ENCODE measurements at regions not wholly inside any gene's neighbourhood (a gene's known extent, or its start where the extent isn't known, plus 50 kb on each side); places are given as distances from the start of the nearest gene placed in this dataset.
A peak's percentile ranks its signal among the peaks of the same experiment; 100 is the strongest.
"Not testable (repeated sequence)": the region's sequence is repeated elsewhere in the genome, so short reads cannot be mapped to it uniquely, and the experiment has no call there.

GRCh38 chr10:78203915-78204818 is 170.5 kb downstream of the RPS24 start:
- DNase-seq: peak in 1 of 10 donors; percentile 39
- intact Hi-C loops (cut with DNase I): no loop called here

- intact Hi-C loops (cut with DNase I): no loop called here
- peak in 1 of 10 donors; percentile 9 for DNase-seq
Measured at GRCh38 chr10:78205457-78206016, 171.9 kb downstream of the RPS24 start.

GRCh38 chr10:78207216-78207615 is 173.6 kb downstream of the RPS24 start:
- intact Hi-C loops (cut with DNase I): no loop called here
- no peak for DNase-seq

- intact Hi-C loops (cut with DNase I): no loop called here
- DNase-seq: no peak
Measured at GRCh38 chr10:78207776-78208175, 174.1 kb downstream of the RPS24 start.

DNA sequence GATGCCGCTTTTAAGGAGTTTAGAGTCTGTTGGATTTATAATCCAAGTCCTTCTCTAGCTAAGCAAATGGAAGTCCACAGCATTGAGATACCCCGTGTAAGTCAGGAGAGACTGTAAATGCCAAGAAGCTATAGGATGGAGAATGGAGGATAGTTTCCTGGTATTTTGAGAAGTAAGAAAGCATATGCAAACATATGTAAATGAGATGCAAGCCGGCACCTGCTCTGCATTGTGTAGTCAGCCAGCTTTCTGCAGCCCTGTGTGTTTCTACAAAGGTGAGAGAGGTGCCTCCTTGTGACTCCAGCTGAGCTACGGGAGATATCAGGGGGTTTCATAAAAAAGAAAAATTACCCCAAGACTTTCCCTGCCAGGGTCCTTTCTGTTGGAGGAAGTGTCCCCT is 176.3 kb downstream of the RPS24 start:
- peak in 1 of 10 donors; percentile 66 for DNase-seq
- intact Hi-C loops (cut with DNase I): loop anchor here (2.0 to 5.0 kb wide), 3 partner anchors 93 to 987 kb away; no protein-coding TSS in a partner anchor

- intact Hi-C loops (cut with DNase I): loop anchor here (2.0 to 5.0 kb wide), 3 partner anchors 92 to 986 kb away; no protein-coding TSS in a partner anchor
- peak in 1 of 10 donors; percentile 23 for DNase-seq
Measured at GRCh38 chr10:78210548-78210947, 176.9 kb downstream of the RPS24 start.

- intact Hi-C loops (cut with DNase I): loop anchor here (2.0 to 5.0 kb wide), 3 partner anchors 92 to 986 kb away; no protein-coding TSS in a partner anchor
- DNase-seq: peak in 1 of 10 donors; percentile 53
Measured at GRCh38 chr10:78210976-78211375, 177.3 kb downstream of the RPS24 start.

- DNase-seq: peak in 8 of 10 donors; percentile 29 to 95 (median 72)
- intact Hi-C loops (cut with DNase I): loop anchor here (2.0 to 5.0 kb wide), 3 partner anchors 91 to 985 kb away; no protein-coding TSS in a partner anchor
Measured at GRCh38 chr10:78211561-78212051, 177.9 kb downstream of the RPS24 start.

DNA sequence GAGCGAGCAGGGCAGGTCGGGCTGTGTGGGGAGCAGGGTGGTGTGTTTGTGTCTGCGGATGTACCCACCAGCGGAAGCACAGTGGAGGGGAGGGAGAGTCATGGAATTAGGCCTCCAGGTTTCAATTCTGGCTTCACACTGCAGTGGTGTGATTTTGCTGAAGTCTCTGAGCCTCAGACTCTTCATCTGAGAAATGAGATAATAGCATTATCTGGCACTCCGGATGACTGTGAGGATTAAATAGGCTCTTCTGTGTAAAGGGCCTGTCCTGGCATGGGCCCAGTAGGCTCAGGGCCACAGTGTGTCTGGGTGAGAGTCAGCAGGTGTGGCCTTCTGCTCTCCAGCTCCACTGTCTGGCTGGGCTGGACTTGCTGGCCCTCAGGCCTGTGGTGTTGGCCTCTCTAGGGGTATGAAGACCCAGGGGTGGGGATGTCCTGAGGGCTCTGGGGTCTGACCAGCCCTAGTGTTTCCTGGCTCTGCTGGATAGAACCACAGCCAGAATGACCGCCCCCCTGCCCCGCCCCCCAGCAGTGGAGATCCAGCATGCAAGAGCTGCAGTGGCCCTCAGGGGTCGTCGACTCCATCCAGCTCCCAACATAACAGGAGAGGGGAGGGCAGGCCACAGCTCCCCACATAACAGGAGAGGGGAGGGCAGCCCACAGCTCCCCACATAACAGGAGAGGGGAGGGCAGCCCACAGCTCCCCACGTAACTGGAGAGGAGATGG is 178.6 kb downstream of the RPS24 start:
- intact Hi-C loops (cut with DNase I): loop anchor here (5.0 kb wide), 1 partner anchor 445 kb away; no protein-coding TSS in a partner anchor
- DNase-seq: peak in 2 of 10 donors; percentile 23 to 67

DNA sequence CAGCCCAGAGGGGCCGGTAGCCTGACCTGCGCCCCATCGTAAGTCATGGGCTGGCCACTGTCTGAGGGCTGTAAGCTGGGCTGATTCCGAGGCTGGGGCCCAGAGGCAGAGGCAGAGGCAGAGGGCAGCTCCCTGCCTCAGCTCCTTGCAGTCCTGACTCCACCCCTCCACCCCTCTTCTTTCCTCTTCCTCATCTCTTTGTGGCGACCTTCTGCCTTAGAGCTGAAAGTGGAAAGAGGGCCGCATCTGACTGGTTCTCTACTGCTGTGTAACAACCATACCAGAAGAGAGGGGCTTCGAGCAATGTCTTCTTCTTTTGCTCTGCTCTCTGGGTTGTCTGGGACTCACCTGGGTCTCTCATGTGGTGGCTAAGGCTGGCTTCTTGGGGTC is 179.1 kb downstream of the RPS24 start:
- peak in 1 of 10 donors; percentile 20 for DNase-seq
- intact Hi-C loops (cut with DNase I): loop anchor here (5.0 kb wide), 1 partner anchor 445 kb away; no protein-coding TSS in a partner anchor

GRCh38 chr10:78214955-78215354 is 181.3 kb downstream of the RPS24 start:
- intact Hi-C loops (cut with DNase I): loop anchor here (5.0 kb wide), 1 partner anchor 442 kb away; no protein-coding TSS in a partner anchor

DNA sequence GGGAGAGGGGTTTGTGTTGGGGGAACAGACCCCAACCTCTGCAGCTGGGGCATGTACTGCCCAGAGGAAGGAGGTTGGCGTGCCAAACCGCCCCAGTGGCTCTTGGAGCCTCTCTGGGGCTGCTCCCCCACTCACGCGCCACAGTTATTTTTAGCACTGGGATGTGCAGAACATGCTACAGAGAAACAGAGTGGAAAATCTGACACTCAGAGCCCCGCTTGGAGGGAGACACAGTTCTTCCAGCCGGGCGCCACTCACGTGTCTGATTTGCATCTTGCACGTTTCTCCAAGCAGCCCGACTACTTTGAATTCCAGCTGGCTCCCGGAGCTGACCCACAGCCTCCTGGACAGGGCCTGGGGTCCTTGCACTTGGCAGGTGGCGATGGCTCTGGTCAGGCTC is 182.0 kb downstream of the RPS24 start:
- DNase-seq: peak; percentile 34 to 94 (median 68)
- intact Hi-C loops (cut with DNase I): no loop called here

More at GRCh38 chr10:78214955-78215354, 181.3 kb downstream of the RPS24 start:
- DNase-seq: peak in 1 of 10 donors; percentile 52

DNA sequence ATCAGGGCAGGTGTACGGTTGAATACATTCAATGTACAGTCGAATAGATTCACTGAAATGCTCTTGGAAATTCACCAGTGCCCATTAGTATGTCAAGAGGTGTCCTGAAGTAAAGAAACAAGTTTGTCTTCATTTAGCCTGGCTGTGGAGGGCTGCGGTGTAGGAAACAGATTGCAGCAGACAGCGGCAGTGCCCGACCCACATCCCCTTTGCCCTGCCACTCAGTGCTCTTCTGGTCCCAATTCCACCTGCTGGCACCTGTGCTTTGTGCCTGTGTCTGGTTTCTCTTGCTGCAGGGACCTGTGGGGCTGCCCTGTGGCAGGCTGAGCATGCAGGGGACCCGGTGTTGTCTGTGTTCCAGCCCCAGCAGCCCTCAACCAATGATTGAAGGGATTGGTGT is 183.7 kb downstream of the RPS24 start:
- peak in 1 of 10 donors; percentile 32 for DNase-seq
- intact Hi-C loops (cut with DNase I): no loop called here

DNA sequence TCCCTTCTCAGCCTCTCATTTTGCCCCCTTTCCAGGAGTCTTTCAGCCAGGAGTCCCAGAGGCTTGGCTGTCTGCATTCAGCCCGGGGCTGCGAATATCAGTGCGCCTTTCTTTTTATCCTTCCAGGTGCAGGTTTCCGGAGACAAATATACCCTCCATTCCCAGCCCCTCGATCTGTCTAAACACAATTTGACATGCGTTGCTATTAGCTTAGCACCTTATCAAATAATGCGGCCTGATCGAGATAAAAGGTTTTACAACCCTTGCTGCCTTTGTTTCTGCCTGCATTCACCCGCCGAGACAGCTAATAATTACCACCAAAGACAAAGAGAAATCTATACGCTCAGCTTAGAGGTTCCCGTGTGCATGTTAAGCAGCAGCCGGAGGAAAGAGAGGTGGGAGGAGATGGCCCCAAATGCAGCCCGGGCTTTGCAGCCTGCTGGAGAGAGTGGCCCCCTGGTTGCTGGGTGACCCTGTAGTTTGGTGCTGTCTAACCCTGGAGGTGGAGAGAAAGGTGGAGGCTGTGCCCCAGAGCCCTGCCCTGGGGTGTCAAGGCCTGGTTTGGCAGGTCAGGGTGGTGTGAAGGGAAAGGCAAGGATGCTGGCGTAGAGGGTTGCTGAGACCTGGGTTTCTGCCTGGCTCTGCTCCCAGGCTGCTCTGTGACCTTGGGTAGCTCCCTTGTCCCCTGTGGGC is 185.3 kb downstream of the RPS24 start:
- DNase-seq: peak in 1 of 10 donors; percentile 68
- intact Hi-C loops (cut with DNase I): no loop called here

DNA sequence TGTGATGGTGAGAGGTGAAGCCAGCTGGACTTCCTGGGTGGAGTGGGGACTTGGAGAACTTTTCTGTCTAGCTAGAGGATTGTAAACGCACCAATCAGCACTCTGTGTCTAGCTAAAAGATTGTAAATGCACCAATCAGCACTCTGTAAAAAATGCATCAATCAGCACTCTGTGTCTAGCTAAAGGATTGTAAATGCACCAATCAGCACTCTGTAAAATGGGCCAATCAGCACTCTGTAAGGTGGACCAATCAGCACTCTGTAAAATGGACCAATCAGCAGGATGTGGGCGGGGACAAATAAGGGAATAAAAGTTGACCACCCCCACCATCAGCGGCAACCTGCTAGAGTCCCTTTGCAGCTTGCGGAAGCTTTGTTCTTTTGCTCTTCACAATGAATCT is 185.9 kb downstream of the RPS24 start:
- intact Hi-C loops (cut with DNase I); DNase-seq: not testable (repeated sequence)

GRCh38 chr10:78220781-78221180 is 187.1 kb downstream of the RPS24 start:
- intact Hi-C loops (cut with DNase I): no loop called here
- no peak for DNase-seq

DNA sequence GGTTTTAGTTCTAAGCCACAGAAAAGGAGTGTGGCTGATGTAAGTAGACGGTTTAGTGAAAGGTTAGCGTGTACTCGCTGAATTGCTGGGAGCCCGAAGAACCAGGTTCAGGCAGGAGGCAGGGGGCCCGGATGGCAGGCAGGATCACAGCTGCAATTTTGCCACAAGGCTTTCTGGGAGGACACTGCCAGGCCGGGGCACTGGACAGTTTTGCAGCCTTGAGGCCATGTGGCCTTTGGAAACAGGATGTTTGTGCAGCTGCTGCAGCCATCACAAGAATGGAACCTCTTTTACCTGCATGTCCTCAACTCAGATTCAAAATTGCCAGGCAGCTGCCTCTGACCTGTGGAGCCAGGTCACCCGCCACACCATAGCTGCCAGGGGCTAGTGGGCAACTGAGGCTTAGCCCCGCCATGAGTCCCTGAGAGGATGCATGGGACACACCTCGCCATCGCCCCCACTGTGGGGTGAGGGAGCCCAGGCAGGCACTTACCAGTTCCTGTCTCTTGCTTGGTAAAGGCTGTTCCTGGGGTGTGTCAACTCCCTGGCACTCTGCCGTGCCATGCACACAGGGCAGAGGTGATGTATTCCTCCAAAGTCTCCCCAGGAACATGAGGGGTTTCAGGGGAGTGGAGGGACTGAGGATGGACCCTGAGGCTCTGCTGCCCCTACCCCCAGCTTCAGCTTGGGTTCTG is 188.6 kb downstream of the RPS24 start:
- peak in 1 of 10 donors; percentile 60 for DNase-seq
- intact Hi-C loops (cut with DNase I): no loop called here

- intact Hi-C loops (cut with DNase I): no loop called here
- DNase-seq: peak in 1 of 10 donors; percentile 56
Measured at GRCh38 chr10:78223088-78223487, 189.4 kb downstream of the RPS24 start.

DNA sequence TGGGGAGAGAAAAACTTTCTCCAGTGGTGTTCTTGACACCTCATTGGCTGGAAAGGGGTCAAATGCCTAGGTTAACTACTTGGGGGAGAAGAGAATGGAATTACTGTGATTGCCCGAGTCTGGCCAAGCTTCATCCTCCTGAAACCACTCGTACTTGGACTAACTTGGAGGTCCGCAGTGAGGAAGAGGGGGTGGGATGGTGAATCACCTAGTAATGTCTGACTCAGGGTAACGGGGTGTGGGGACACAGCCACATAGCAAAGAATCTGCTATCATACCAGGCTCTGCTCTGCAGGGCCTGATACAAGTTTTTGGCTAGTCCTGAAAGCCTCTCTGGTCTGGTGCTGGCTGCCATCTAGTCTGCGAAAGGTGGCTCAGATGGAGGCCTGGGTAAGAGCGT is 190.9 kb downstream of the RPS24 start:
- DNase-seq: peak in 1 of 10 donors; percentile 5
- intact Hi-C loops (cut with DNase I): no loop called here
